B cell (primary cell): ENCODE measurements at regions not wholly inside any gene's neighbourhood (a gene's known extent, or its start where the extent isn't known, plus 50 kb on each side); places are given as distances from the start of the nearest gene placed in this dataset.

ENCODE experiments used
- ATAC-seq: fragments of 200-7000 bp; cut with Tn5 transposase; one replicate; pipeline ENCODE4 v1.10.0; 2021; ENCODE audit warnings: low read depth, mild to moderate bottlenecking, moderate number of reproducible peaks, moderate library complexity
- CTCF ChIA-PET: fragments of 350-600 bp; sonication (Branson Sonifier 250); formaldehyde crosslinking; loops from one replicate; lab custom pipeline; 2021; ENCODE audit warnings: antibody characterized with exemption, inconsistent platforms; lab: Charles Lee
- POLR2A ChIA-PET: fragments of 350-600 bp; sonication (Branson Sonifier 250); formaldehyde crosslinking; loops from one replicate; lab custom pipeline; 2021; ENCODE audit warnings: antibody characterized with exemption; lab: Charles Lee
- DNase-seq: peaks from one replicate; pipeline ENCODE4 v3.0.0; 2013
- H2AFZ ChIP-seq: 2 replicates; pipeline ENCODE4 v1.6.1; 2012; ENCODE audit warnings: mild to moderate bottlenecking, low read depth, low read length; ENCODE audit not compliant: insufficient read depth, poor library complexity, severe bottlenecking
- H3K27ac ChIP-seq, 2 donors: 1 replicate in 1 of 2; 2 replicates in 1 of 2; pipeline ENCODE4 v1.5.1; 2012 to 2013; ENCODE audit warnings: low read length in 2 of 2, mild to moderate bottlenecking in 2 of 2, moderate library complexity in 1 of 2
- H3K27me3 ChIP-seq, 4 experiments: fragments of 200-600 bp in 1 of 4; sonication (generic) in 1 of 4; replicated peaks in 1 of 4; 1 replicate in 2 of 4; 2 replicates in 2 of 4; pipeline versions ENCODE4 v1.6.1 to v1.7.0; 2013 to 2016; ENCODE audit warnings: low read length in 3 of 4, mild to moderate bottlenecking in 2 of 4, mixed read lengths in 1 of 4, moderate library complexity in 1 of 4; ENCODE audit not compliant: insufficient read depth in 4 of 4, control insufficient read depth in 3 of 4; ENCODE audit errors: control extremely low read depth in 1 of 4
- H3K36me3 ChIP-seq, 2 experiments: replicated peaks in 1 of 2; 1 replicate in 1 of 2; 2 replicates in 1 of 2; pipeline versions ENCODE4 v1.6.1 to v1.7.1; 2013; ENCODE audit warnings: low read length in 1 of 2; ENCODE audit not compliant: insufficient read depth in 2 of 2, control insufficient read depth in 1 of 2; ENCODE audit errors: control extremely low read depth in 1 of 2, extremely low read depth in 1 of 2
- H3K4me1 ChIP-seq, 2 donors: fragments of 200-600 bp in 1 of 2; sonication (generic) in 1 of 2; 1 replicate in 1 of 2; 2 replicates in 1 of 2; pipeline versions ENCODE4 v1.5.1 to v1.6.1; 2013 to 2017; ENCODE audit warnings: low read length in 2 of 2; ENCODE audit not compliant: control insufficient read depth in 2 of 2, insufficient read depth in 2 of 2
- H3K4me2 ChIP-seq: replicated peaks from 2 replicates; pipeline ENCODE3; 2012; ENCODE audit warnings: mild to moderate bottlenecking, low read depth, low read length; ENCODE audit not compliant: poor library complexity, severe bottlenecking
- H3K4me3 ChIP-seq, 5 experiments: fragments of 200-600 bp in 1 of 5; sonication (generic) in 1 of 5; 1 replicate in 3 of 5; 2 replicates in 2 of 5; pipeline versions ENCODE4 v1.5.1 to v1.7.0; 2011 to 2016; ENCODE audit warnings: low read length in 4 of 5, mild to moderate bottlenecking in 4 of 5, low read depth in 2 of 5, control low read depth in 1 of 5, moderate library complexity in 1 of 5; ENCODE audit not compliant: insufficient read depth in 1 of 5; ENCODE audit errors: control extremely low read depth in 1 of 5, extremely low read depth in 1 of 5
- H3K79me2 ChIP-seq: fragments of 200-600 bp; sonication (generic); one replicate; pipeline ENCODE4 v1.6.0; 2016; ENCODE audit warnings: low read length; ENCODE audit not compliant: control insufficient read depth, insufficient read depth
- H3K9ac ChIP-seq: fragments of 200-600 bp; sonication (generic); 2 replicates; pipeline ENCODE4 v1.6.1; 2017; ENCODE audit warnings: mild to moderate bottlenecking, low read length, moderate library complexity
- H3K9me3 ChIP-seq, 3 donors: one replicate each; pipeline versions ENCODE4 v1.6.1 to v1.7.1; 2013; ENCODE audit warnings: low read length in 2 of 3; ENCODE audit not compliant: control insufficient read depth in 2 of 3, insufficient read depth in 1 of 3; ENCODE audit errors: control extremely low read depth in 1 of 3
- H4K20me1 ChIP-seq: 2 replicates; pipeline ENCODE4 v1.6.0; 2012; ENCODE audit warnings: mild to moderate bottlenecking, low read length; ENCODE audit not compliant: insufficient read depth, control insufficient read depth, poor library complexity, severe bottlenecking
- H3K27ac Mint-ChIP-seq: one replicate; pipeline ENCODE4 v1.8.0; 2021; ENCODE audit warnings: mixed read lengths
- H3K27me3 Mint-ChIP-seq: one replicate; pipeline ENCODE4 v1.8.0; 2021; ENCODE audit warnings: mixed read lengths
- H3K4me1 Mint-ChIP-seq: one replicate; pipeline ENCODE4 v1.8.0; 2021; ENCODE audit warnings: mixed read lengths
- H3K4me3 Mint-ChIP-seq: one replicate; pipeline ENCODE4 v1.8.0; 2021; ENCODE audit warnings: mixed read lengths
- H3K9me3 Mint-ChIP-seq: one replicate; pipeline ENCODE4 v1.8.0; 2022; ENCODE audit warnings: mixed read lengths; ENCODE audit not compliant: insufficient read depth
- EZH2 ChIP-seq: IDR thresholded peaks from 2 replicates; pipeline ENCODE4 v1.6.1; 2012; ENCODE audit warnings: borderline replicate concordance, low read depth, mild to moderate bottlenecking, moderate library complexity, low read length; ENCODE audit not compliant: insufficient read depth, poor library complexity, severe bottlenecking
- WGBS: methylation state at CpG from one replicate; pipeline ENCODE4 v1.1.5; 2013; ENCODE audit warnings: missing lambda C conversion rate; ENCODE audit not compliant: insufficient coverage; 5-methylcytosine and 5-hydroxymethylcytosine counted together
- intact Hi-C: fragments of 100-400 bp; cut with micrococcal nuclease; formaldehyde crosslinking; loops from one replicate; pipeline ENCODE4 v1.10.0; 2022
- TF ChIP-seq, protein P1 (sequence below): fragments of 200-600 bp; IDR thresholded peaks from one replicate; pipeline ENCODE4 v1.8.0; 2022; ENCODE audit warnings: antibody characterized with exemption, mild to moderate bottlenecking

DNA sequence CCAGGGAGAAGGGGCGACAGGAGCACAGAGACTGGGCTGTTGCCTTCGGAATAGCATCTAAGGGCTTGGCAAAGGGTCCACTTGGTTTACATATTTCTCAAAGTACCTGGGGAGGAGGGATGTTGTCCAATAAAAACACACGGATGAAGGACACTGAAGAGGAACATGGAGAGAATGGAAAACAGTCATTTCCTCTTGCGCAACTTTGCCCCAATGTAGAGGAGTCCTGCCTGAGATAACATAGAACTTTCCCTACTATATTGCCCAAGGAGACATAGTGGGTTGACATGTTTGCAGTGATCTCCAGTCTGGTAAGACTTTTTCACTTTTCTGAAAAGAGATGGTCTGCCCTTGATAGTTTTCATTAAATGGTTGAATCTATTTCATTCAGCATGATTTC is 468.8 kb upstream of the SUCLG2 start:
- no peak overlapping the region for H3K4me3 Mint-ChIP-seq
- H3K27me3 ChIP-seq, result no peaks in the 10 kb centered on the region
- H3K79me2 ChIP-seq, result no peaks in the 10 kb centered on the region

DNA sequence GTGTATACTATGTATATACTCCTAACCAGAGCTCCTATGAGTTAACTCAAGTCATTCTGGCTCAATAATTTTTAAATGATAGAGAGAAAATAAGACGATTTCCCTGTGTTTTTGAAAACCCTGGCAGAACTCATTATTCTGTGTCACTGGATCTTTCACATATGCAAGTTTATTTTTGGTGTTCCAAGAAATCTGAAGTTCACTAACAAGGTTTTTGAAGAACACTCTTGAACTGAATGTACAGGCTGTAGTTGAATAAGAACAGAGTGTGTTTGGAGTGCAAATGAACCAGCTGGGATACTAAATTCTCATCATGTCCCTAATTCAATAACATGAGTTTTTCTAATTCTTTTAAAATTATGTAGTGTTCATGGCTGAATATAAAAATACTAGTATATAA is 466.9 kb upstream of the SUCLG2 start:
- Histone ChIP-seq H3K9me3 (no peaks in the 10 kb centered on the region), H3K79me2 (no peaks in the 10 kb centered on the region), H3K4me2 (no peak overlapping the region), H3K4me3 (no peak overlapping the region), H3K36me3 (no peaks in the 10 kb centered on the region), H4K20me1 (no peaks in the 10 kb centered on the region), H3K9ac (no peak overlapping the region), H3K27ac (no peak overlapping the region), H3K27me3 (no peaks in the 10 kb centered on the region), H3K4me1 (no peaks in the 10 kb centered on the region), H2AFZ (no peak overlapping the region)
- Mint-ChIP-seq H3K9me3 (no peaks in the 10 kb centered on the region), H3K4me1 (no peaks in the 10 kb centered on the region), H3K4me3 (no peak overlapping the region), H3K27ac (no peak overlapping the region), H3K27me3 (no peaks in the 10 kb centered on the region)
- CTCF ChIA-PET, result no interaction called here
- intact Hi-C loops, result no loop called here
- TF ChIP-seq, protein P1, sequence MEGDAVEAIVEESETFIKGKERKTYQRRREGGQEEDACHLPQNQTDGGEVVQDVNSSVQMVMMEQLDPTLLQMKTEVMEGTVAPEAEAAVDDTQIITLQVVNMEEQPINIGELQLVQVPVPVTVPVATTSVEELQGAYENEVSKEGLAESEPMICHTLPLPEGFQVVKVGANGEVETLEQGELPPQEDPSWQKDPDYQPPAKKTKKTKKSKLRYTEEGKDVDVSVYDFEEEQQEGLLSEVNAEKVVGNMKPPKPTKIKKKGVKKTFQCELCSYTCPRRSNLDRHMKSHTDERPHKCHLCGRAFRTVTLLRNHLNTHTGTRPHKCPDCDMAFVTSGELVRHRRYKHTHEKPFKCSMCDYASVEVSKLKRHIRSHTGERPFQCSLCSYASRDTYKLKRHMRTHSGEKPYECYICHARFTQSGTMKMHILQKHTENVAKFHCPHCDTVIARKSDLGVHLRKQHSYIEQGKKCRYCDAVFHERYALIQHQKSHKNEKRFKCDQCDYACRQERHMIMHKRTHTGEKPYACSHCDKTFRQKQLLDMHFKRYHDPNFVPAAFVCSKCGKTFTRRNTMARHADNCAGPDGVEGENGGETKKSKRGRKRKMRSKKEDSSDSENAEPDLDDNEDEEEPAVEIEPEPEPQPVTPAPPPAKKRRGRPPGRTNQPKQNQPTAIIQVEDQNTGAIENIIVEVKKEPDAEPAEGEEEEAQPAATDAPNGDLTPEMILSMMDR, result no peak
- ATAC-seq (no peak), DNase-seq (no peak)
- POLR2A ChIA-PET, result no interaction called here
- no CpG with 5 or more reads among the region's 1 CpG for WGBS

More for the DNA sequence above, 468.8 kb upstream of the SUCLG2 start:
- TF ChIP-seq EZH2, result no peak
- TF ChIP-seq, protein P1, result no peak
- ATAC-seq, result no peak
- H3K27ac Mint-ChIP-seq, result no peak overlapping the region
- no peaks in the 10 kb centered on the region for H3K9me3 Mint-ChIP-seq
- Histone ChIP-seq H3K4me2 (no peak overlapping the region), H3K4me3 (no peak overlapping the region), H3K4me1 (no peaks in the 10 kb centered on the region), H3K9ac (no peak overlapping the region), H3K27ac (no peak overlapping the region), H4K20me1 (no peaks in the 10 kb centered on the region), H3K9me3 (no peaks in the 10 kb centered on the region), H3K36me3 (no peaks in the 10 kb centered on the region), H2AFZ (no peak overlapping the region)
- POLR2A ChIA-PET, result no interaction called here
- DNase-seq, result no peak
- no peaks in the 10 kb centered on the region for H3K27me3 Mint-ChIP-seq
- intact Hi-C loops, result no loop called here
- CTCF ChIA-PET, result no interaction called here
- WGBS, result 92% methylated on average over 2 of the region's 4 CpGs
- H3K4me1 Mint-ChIP-seq, result no peaks in the 10 kb centered on the region
